Activated CD8-positive, alpha-beta T cell treated with anti-CD3 and anti-CD28 coated beads for 36 hours (primary cell): ENCODE measurements at regions not wholly inside any gene's neighbourhood (a gene's known extent, or its start where the extent isn't known, plus 50 kb on each side); places are given as distances from the start of the nearest gene placed in this dataset.

ENCODE experiments used
- ATAC-seq: fragments of 200-7000 bp; cut with Tn5 transposase; one replicate; pipeline ENCODE4 v1.10.0; 2021; ENCODE audit warnings: mild to moderate bottlenecking, moderate library complexity
- CTCF ChIA-PET: fragments of 350-600 bp; sonication (Branson Sonifier 250); formaldehyde crosslinking; loops from one replicate; lab custom pipeline; 2021; ENCODE audit warnings: antibody characterized with exemption; lab: Charles Lee
- POLR2A ChIA-PET: fragments of 350-600 bp; sonication (Branson Sonifier 250); formaldehyde crosslinking; loops from one replicate; lab custom pipeline; 2021; ENCODE audit warnings: antibody characterized with exemption; lab: Charles Lee
- DNase-seq: peaks from one replicate; pipeline ENCODE4 v3.0.0-alpha.2; 2020
- H3K27ac Mint-ChIP-seq: one replicate; pipeline ENCODE4 v1.8.0; 2021; ENCODE audit warnings: mild to moderate bottlenecking, mixed read lengths
- H3K27me3 Mint-ChIP-seq: one replicate; pipeline ENCODE4 v1.8.0; 2021; ENCODE audit warnings: mixed read lengths
- H3K36me3 Mint-ChIP-seq: one replicate; pipeline ENCODE4 v1.8.0; 2021; ENCODE audit warnings: low read depth, mixed read lengths
- H3K4me1 Mint-ChIP-seq: one replicate; pipeline ENCODE4 v1.8.0; 2021; ENCODE audit warnings: low read depth, mixed read lengths
- H3K4me3 Mint-ChIP-seq: one replicate; pipeline ENCODE4 v1.8.0; 2021; ENCODE audit warnings: mild to moderate bottlenecking, moderate library complexity, mixed read lengths
- H3K9me3 Mint-ChIP-seq: one replicate; pipeline ENCODE4 v1.8.0; 2021; ENCODE audit warnings: mixed read lengths
- CTCF ChIP-seq: fragments of 200-600 bp; IDR thresholded peaks from one replicate; pipeline ENCODE4 v1.8.0; 2022; ENCODE audit warnings: antibody characterized with exemption, mild to moderate bottlenecking
- intact Hi-C: fragments of 100-400 bp; cut with micrococcal nuclease; formaldehyde crosslinking; loops from one replicate; pipeline ENCODE4 v1.10.0; 2022

- H3K4me1 Mint-ChIP-seq = no peaks in the 10 kb centered on the region
- intact Hi-C loops = no loop called here
- DNase-seq (no peak), ATAC-seq (no peak)
- H3K27me3 Mint-ChIP-seq = no peaks in the 10 kb centered on the region
- H3K4me3 Mint-ChIP-seq = no peak overlapping the region
- no peak overlapping the region for H3K27ac Mint-ChIP-seq
- POLR2A ChIA-PET = no interaction called here
- H3K9me3 Mint-ChIP-seq = no peaks in the 10 kb centered on the region
- no peaks in the 10 kb centered on the region for H3K36me3 Mint-ChIP-seq
- no peak for TF ChIP-seq CTCF
- CTCF ChIA-PET = no interaction called here
Observed at GRCh38 chr6:153852481-153852880, 186.6 kb upstream of the OPRM1 start.

GRCh38 chr6:153852034-153852433 lies 187.0 kb upstream of the OPRM1 start:
- intact Hi-C loops = no loop called here
- no peak for TF ChIP-seq CTCF
- Mint-ChIP-seq H3K9me3 (no peaks in the 10 kb centered on the region), H3K36me3 (no peaks in the 10 kb centered on the region), H3K4me1 (no peaks in the 10 kb centered on the region), H3K27me3 (no peaks in the 10 kb centered on the region), H3K27ac (no peak overlapping the region), H3K4me3 (no peak overlapping the region)
- DNase-seq (no peak), ATAC-seq (no peak)
- ChIA-PET CTCF (no interaction called here), POLR2A (no interaction called here)

GRCh38 chr6:153849072-153849779 lies 189.8 kb upstream of the OPRM1 start:
- intact Hi-C loops = no loop called here
- no peak overlapping the region for H3K4me3 Mint-ChIP-seq
- H3K27me3 Mint-ChIP-seq = peaks cover 1% of the 10 kb centered on the region
- ChIA-PET CTCF (no interaction called here), POLR2A (interaction anchor here (0.6 kb wide), 1 partner anchor 133 kb away, joined by 3 read pairs; no protein-coding TSS in a partner anchor)
- no peaks in the 10 kb centered on the region for H3K4me1 Mint-ChIP-seq
- H3K9me3 Mint-ChIP-seq = no peaks in the 10 kb centered on the region
- DNase-seq = no peak
- ATAC-seq = no peak
- H3K36me3 Mint-ChIP-seq = no peaks in the 10 kb centered on the region
- TF ChIP-seq CTCF = no peak
- no peak overlapping the region for H3K27ac Mint-ChIP-seq

- POLR2A ChIA-PET = no interaction called here
- no peaks in the 10 kb centered on the region for H3K36me3 Mint-ChIP-seq
Observed at GRCh38 chr6:153843420-153843819, 195.6 kb upstream of the OPRM1 start.

More at GRCh38 chr6:153843420-153843819, 195.6 kb upstream of the OPRM1 start:
- Mint-ChIP-seq H3K27me3 (peaks cover 1% of the 10 kb centered on the region), H3K27ac (no peak overlapping the region), H3K4me1 (no peaks in the 10 kb centered on the region), H3K9me3 (no peaks in the 10 kb centered on the region), H3K4me3 (no peak overlapping the region)
- DNase-seq (no peak), ATAC-seq (no peak)
- no peak for TF ChIP-seq CTCF
- CTCF ChIA-PET = no interaction called here
- intact Hi-C loops = no loop called here
